ENCODE measurements at regions not wholly inside any gene's neighbourhood (a gene's known extent, or its start where the extent isn't known, plus 50 kb on each side); places are given as distances from the start of the nearest gene placed in this dataset.

- TF ChIP-seq ZNF114 (CRISPR knock-in tag; IDR thresholded peaks at IDR 0.05) = no peak
- TF ChIP-seq ZNF331 (CRISPR knock-in tag; IDR thresholded peaks at IDR 0.05; ENCODE audit: low read depth) = no peak
- no peak for TF ChIP-seq NANOG (IDR thresholded peaks at IDR 0.05; ENCODE audit: borderline replicate concordance)
- no peak for TF ChIP-seq EZH2phosphoT487 (IDR thresholded peaks at IDR 0.05; ENCODE audit: unreplicated experiment)
- no peak for TF ChIP-seq STAT1 (IDR thresholded peaks at IDR 0.05; ENCODE audit: unreplicated experiment)
- no peak for TF ChIP-seq ZNF462 (CRISPR knock-in tag; IDR thresholded peaks at IDR 0.05)
- no peak for TF ChIP-seq CREB1 (CRISPR knock-in tag; IDR thresholded peaks at IDR 0.05; ENCODE audit: low read depth)
- no peak for TF ChIP-seq POLR2AphosphoS5 (IDR thresholded peaks at IDR 0.05; ENCODE audit: low read depth)
- TF ChIP-seq CTCF (conservative IDR thresholded peaks at IDR 0.05; ENCODE audit: low read depth in 2 of 2) = no peak
- no peak for TF ChIP-seq REST (IDR thresholded peaks at IDR 0.05; ENCODE audit: unreplicated experiment)
- TF ChIP-seq ETS1 (IDR thresholded peaks at IDR 0.05) = no peak
- no peak for TF ChIP-seq EZH2 (IDR thresholded peaks at IDR 0.05; ENCODE audit: low read depth, unreplicated experiment)
- TF ChIP-seq JUNB (IDR thresholded peaks at IDR 0.05; ENCODE audit: unreplicated experiment) = no peak
- H3K36me3 Mint-ChIP-seq (ENCODE audit: low read depth) = no peaks in the 10 kb centered on the region
- ATAC-seq = no peak
- no peak overlapping the region for H2AFZ ChIP-seq
- no peak overlapping the region for H3K4me2 ChIP-seq
- H3F3A ChIP-seq (replicated peaks; ENCODE audit: low read depth) = no peaks in the 10 kb centered on the region
- no peak for DNase-seq (ENCODE audit: low spot score)
- H3K4me1 Mint-ChIP-seq = no peaks in the 10 kb centered on the region
- H3K27me3 Mint-ChIP-seq (ENCODE audit: insufficient read depth, low read depth, poor library complexity) = no peaks in the 10 kb centered on the region
- no peak overlapping the region for H3K27ac Mint-ChIP-seq
- no peaks in the 10 kb centered on the region for H3K79me2 ChIP-seq (replicated peaks; ENCODE audit: insufficient read depth)
- no peaks in the 10 kb centered on the region for H3K9me2 ChIP-seq (ENCODE audit: insufficient read depth)
- no peak overlapping the region for H3K27ac ChIP-seq (ENCODE audit: low read depth)
- H3K36me3 ChIP-seq (ENCODE audit: insufficient read depth) = no peaks in the 10 kb centered on the region
- no peak overlapping the region for H3K4me3 Mint-ChIP-seq
- no peaks in the 10 kb centered on the region for H3K4me1 ChIP-seq (ENCODE audit: insufficient read depth)
- no peaks in the 10 kb centered on the region for H3K9me3 Mint-ChIP-seq
- no peak overlapping the region for H3K4me3 ChIP-seq
- no peaks in the 10 kb centered on the region for H4K20me1 ChIP-seq (replicated peaks; ENCODE audit: insufficient read depth)
- H3K27me3 ChIP-seq (ENCODE audit: insufficient read depth) = no peaks in the 10 kb centered on the region
These were observed 748.9 kb upstream of the NR2F2 start for GRCh38 chr15:95581595-95581994.
